SK-MEL-5 (cell line): ENCODE measurements at regions not wholly inside any gene's neighbourhood (a gene's known extent, or its start where the extent isn't known, plus 50 kb on each side); places are given as distances from the start of the nearest gene placed in this dataset.

Experiments
- DNase-seq: peaks from one replicate; pipeline ENCODE4 v3.0.0-alpha.2; 2016; ENCODE audit warnings: low read depth, low spot score
- in situ Hi-C: cut with HindIII; loops from 2 replicates; pipeline ENCODE4 v1.10.0; 2016; ENCODE audit warnings: low sequenced_read_pairs, high pct_unique_total_duplicates, low pct_unique_long_range_greater_than_20kb

DNA sequence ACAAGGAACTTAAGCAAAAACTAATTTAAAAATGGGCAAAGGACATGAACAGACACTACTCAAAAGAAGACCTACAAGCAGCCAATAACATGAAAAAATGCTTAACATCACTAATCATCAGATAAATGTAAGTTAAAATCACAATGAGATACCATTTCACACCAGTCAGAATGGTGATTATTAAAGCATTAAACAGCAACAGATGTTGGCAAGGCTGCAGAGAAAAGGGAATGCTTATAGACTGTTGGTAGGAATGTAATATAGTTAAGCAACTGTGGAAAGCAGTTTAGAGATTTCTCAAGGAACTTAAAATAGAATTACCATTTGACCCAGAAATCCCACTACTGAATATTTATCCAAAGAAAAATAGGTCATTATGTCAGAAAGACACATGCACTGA lies 482.2 kb downstream of the SQOR start:
- in situ Hi-C loops = no loop called here
- no peak for DNase-seq

DNA sequence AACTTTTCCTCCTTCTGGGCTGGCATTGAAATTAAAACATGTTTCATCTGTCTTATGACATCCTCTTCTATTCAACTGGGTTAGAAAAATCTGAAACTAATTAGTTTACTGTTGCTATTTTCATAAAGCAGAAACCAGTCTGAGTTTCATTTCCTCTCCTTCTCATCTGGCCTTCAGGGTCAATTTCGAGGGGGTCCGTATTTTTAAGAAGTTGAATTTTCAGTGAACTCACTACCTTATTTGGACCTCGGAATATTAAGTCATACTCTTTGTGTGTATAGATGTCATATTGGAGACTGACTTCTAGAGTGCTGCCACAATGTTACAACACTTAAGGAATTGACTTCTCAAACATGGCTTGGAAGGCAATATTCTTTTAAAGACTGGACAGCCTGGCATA lies 485.9 kb downstream of the SQOR start:
- in situ Hi-C loops = no loop called here
- DNase-seq = no peak

DNA sequence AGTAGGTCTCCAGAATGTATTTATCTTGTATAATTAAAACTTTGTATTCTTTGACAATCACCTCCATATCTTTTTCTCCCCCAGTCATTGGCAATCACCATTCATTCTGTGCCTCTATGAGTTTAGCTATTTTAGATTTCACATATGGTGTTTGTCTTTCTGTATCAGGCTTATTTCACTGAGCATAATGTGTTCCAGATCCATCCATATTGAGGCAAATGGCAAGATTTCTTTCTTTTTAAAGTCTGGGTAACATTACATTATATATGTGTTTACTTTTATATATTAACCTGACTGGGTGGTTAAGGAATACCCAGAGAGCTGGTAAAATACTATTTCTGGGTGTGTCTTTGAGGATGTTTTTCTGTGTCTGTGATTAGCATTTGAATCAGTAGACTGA lies 486.6 kb downstream of the SQOR start:
- in situ Hi-C loops = no loop called here
- DNase-seq = no peak

DNA sequence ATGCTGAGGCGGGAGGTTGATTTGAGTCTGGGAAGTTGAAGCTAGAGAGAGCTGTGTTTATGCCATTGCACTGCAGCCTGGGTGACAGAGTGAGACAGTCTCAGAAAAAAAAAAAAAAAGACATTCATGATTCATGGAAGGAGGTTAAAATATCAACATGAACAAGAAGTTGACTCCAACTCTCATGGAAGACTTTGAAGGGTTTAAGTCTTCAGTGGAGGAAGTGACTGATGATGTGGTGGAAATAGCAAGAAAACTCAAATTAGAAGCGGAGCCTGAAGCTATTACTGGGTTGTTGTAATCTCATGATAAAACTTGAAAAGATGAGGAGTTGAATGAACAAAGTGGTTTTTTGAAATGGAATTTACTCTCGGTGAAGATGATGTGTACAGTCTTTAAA lies 491.8 kb downstream of the SQOR start:
- in situ Hi-C loops = no loop called here
- peak; percentile 64 for DNase-seq

DNA sequence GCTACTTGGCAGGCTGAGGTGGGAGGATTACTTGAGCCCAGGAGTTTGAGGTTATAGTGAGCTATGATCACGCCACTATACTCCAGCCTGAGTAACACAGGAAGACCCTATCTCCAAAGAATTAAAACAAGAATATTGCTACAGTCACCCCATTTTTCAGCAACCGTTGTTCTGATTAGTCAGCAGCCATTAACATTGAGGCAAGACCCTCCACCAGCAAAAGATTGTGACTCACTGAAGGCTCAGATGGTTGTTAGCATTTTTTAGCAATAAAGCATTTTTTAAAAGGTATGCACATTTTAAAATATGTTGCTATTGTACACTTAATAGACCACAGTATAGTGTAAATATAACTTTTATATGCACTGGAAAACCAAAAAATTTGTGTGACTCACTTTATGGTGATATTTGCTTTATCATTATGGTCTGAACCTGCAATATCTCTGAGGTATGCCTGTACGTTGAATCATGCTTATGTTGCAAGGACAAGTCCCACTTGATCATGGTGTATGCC lies 492.6 kb downstream of the SQOR start:
- no peak for DNase-seq
- in situ Hi-C loops = no loop called here

DNA sequence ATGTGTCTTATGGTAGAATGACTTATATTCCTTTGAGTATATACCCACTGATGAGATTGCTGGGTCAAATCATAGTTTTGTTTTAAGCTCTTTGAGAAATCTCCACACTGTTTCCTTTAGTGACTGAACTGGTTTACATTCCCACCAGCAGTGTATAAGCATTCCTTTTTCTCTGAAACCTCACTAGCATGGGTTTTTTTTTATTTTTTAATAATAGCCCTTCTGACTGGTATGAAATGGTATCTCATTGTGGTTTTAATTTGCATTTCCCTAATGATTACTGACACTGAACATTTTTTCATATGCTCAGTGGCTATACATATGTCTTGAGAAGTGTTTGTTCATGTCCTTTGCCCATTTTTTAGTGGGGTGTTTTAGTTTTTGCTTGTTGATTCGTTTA lies 494.3 kb downstream of the SQOR start:
- in situ Hi-C loops = no loop called here
- no peak for DNase-seq

DNA sequence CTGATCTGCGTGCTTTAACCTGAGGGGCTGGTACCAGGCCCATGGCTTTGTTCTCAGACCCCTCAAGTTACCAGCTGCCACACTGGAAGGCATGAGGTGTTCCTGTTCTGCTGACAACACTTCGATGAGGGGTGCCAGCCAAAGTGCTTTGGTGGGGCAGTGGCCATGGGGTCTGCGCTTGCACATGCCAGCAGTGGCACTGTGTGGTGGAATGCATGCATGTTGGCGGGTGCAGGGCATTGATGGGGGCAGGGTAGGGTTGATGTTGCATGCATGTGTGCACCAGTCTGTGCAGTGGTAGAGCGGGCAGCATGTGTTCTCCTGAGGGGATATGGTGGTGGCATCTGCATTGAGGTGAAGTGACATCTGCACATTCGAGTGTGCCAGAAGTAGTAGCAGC lies 497.0 kb downstream of the SQOR start:
- in situ Hi-C loops = no loop called here
- DNase-seq = no peak

DNA sequence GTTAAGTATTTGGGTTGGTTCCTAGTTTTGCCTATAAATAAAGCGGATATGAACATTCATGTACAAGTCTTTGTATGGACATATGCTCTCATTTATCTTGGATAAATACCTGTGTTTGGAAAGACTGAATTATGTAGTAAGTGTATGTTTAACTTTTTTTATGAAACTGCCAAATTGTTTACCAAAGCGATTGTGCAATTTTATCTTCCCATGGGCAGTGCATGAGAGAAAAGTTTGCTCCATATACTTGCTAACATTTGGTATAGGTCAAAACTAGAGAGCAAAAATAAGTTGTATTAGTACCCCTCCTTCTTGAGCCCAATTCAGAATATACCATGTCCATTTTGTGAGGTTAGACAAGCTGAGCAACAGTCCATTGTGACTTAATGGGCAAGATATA lies 502.6 kb downstream of the SQOR start:
- in situ Hi-C loops = no loop called here
- no peak for DNase-seq

DNA sequence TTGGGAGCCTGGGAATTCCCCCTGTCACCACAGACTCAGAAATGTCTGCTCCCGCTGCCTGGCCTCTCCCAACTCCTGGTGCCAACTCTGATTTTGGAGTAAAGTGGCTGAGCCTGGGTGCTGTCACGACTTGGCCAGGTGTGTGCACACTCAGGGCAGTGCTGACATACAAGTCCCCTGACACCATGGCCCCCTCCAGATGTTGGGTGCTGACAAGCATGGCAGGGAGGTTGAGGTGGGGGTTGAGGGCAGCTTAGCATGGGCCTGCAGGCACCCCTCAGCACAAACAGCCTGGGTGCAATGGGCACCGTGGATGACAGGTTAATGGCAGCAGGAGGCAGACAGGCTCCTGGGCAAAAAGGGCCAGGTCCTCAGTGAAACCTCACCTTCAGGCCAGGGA lies 511.2 kb downstream of the SQOR start:
- in situ Hi-C loops = no loop called here
- no peak for DNase-seq

DNA sequence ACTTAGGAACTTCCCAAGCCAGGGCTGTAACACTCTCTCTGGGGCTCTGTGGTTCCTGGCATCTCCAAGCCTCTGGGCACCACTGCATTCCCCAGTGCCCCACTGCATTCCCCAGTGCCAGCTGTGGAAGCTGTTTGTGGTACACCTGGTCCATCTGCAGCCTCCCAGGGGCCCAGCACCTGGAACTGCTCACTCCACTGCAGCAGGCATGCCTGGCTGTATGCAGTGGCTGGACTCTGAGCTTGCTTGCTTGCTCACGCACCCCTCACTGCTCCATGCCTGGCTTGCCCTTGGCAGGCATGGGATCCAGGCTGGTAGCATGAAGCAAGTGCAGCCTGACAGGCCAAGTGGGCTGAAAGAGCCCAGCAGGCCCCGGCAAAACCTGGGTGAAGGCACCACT lies 512.1 kb downstream of the SQOR start:
- in situ Hi-C loops = no loop called here
- no peak for DNase-seq

DNA sequence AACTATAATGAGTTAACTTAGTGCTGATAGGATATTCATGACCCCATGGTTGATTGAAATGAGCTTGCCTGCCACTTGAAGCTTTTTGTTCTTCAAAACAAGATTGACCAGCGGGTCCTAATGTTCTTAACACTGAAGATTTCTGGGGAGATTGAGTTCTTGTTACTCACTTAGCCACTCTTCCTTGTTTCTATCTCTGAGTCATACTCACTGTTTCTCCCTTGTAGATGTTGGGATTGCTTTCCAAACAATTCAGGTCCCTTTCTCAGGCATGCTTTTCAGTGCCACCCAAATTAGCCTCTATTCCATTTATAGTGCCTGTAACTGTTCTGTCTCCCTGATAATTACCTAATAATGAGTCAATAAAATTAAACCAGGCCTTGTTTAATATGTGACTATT lies 517.0 kb downstream of the SQOR start:
- in situ Hi-C loops = no loop called here
- DNase-seq = no peak

DNA sequence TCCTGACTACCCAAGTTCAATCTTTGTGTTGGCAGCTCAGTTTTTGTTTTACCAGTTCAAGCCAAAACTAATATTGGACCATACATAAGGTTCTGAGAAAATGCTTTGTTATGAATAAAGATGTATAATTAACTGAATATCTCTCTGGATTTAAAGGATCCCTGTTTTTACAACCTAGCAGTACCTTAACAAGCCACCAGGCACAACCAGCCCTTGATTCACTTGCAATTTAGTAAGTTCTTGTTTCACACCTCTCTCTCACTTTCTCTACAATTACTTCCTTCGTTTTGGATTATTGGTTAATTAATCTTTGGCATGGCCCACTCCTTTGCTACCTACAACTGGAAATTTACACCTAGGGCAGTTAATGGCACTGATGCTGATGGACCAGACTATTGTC lies 531.9 kb downstream of the SQOR start:
- in situ Hi-C loops = no loop called here
- no peak for DNase-seq

DNA sequence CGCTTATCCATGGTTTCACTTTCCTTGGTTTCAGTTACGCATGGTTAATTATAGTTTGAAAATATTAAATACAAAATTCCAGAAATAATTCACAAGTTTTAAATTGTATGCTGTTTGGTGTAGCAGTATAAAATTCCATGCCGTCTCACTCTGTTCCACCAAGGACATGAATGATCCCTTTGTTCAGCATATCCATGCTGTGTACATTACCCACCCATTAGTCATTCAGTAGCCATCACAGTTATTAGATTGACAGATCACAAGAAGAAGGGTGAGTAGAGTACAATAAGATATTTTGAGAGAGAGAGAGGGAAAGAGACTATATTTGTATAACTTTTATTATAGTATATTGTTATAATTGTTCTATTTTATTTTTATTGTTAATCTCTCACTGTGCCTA lies 535.5 kb downstream of the SQOR start:
- in situ Hi-C loops = no loop called here
- peak; percentile 4 for DNase-seq

DNA sequence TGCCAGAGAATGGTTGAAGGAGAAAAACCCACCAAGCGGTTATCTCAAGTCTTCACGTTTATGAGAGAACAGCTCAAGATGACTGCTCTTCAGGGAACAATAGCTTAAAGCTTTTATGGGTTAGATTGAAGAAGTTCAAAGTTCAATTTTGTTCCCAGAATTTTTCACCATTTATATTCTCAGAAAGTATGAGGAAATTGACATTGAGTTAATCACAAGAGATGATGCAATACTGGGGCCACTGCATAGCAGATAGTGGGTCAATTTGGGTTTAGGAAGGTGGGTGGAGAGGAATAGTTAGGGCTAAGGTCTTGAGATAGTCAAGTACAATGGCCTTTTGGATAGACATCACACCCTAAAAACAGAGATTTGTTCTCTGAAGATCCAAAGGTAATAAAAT lies 539.3 kb downstream of the SQOR start:
- in situ Hi-C loops = no loop called here
- DNase-seq = no peak

DNA sequence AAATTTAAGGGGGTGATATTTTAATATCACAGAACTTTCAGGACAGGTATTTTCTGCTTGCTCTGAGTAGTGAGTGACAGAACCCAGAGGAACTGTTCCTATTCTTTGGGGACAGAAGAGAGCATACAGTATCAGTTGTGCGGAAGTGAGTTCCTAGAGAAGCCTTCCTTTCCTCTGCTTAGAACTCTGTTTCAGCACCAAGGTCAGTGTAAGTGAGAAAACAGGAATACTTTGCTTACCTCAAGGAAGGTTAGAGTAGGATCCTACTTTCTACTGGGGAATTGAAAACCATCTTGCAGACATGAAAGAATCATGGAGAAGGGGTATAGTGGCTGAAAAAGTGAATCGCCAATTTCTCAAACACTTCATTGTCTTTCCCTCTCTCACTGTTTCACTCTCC lies 542.4 kb downstream of the SQOR start:
- in situ Hi-C loops = no loop called here

DNA sequence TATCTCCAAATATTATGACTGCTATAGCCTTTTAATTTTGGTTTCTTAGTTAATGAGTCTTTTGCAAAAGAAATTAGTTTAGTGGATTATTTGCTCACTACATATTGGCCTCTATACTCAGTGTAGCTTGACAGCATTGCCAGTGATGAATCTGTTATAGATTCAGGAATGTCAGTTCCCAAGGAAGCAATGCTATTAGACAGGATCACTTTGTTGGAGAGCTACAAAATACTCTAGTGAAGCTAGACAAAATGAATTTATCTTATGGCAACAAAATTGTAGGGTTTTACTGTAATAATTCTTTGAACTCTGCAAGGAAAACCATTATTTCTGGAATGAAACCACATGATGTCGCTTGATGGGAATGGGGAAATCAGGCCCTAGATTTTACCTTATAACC lies 543.3 kb downstream of the SQOR start:
- DNase-seq = no peak
- in situ Hi-C loops = no loop called here

More for the DNA sequence above, 542.4 kb downstream of the SQOR start:
- DNase-seq = no peak

DNA sequence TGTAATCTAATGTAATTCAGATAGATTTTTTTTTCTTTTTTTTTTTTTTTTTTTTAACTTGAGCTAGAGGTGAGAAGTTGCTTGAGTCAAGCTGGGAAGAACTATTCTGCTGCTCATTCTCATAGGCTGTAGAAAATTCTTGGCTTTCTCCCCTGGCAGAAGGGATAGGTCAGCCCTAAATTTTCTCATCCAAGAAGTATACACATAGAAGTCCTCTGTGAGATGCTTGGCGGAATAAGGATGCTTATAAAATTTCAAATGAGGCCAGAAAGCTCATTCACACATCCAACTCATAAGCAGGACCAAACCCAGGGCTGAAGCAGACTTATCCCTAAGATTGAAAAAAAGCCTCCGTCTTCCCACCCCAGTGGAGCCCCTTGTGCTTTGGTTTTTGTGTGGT lies 572.5 kb downstream of the SQOR start:
- no peak for DNase-seq
- in situ Hi-C loops = no loop called here

DNA sequence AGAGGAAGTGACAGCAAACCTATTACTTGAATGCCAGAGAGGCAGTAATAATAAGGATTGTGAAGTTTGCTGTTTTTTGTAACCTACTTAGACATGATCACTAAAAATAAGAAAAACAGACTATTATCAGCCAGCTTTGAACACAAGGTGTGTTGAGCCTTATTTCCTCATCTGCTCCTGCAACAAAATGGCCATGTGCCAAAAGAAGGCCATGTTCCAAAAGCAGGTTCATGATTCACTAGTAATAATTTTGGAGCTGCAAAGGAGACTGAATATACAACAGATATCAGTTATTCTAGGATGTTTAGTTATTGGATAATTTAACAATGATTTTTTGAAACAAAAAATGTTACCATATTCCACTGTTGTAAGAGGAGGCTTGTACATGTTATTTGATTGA lies 578.7 kb downstream of the SQOR start:
- in situ Hi-C loops = no loop called here
- no peak for DNase-seq

DNA sequence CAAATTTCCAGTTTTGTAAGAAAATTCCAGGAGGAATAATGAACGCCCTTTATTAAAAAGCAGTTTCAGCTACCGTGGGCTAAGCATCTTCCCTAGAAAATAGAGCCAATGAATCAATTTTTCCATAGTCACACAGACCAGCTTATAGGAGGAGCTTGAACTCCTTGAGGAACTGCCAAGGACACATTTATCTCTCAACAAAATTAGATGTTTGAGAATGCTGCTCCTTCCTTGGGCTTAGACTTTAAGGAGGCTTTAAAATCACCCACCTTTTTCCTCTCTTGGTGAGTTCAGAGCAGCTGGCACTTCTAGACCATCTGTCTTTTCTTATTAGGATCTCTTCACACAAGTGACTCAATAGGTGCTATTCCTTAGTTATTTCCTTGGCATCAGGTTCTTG lies 588.0 kb downstream of the SQOR start:
- no peak for DNase-seq
- in situ Hi-C loops = no loop called here

DNA sequence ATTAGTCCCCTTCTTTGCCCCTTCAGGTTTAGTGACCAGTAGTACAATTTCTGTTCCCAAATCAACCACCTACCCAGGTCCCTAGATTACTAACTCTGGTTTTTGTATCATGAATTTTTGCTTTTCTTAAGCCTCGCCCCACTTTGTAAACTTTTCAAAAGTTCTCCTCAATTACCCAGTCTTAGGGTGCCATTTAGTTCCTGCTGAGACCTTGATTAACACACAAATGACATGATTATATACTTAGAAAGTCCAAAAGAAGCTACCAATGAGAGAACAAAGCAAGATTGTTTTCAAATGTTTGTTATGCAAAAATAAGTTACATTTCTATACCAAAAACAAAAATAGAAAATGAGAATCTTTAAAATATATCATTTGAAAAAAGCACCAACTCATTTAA lies 594.4 kb downstream of the SQOR start:
- in situ Hi-C loops = no loop called here
- DNase-seq = no peak
